ENCODE measurements at regions not wholly inside any gene's neighbourhood (a gene's known extent, or its start where the extent isn't known, plus 50 kb on each side); places are given as distances from the start of the nearest gene placed in this dataset.

GRCh38 chr2:198817536-198817935 lies 640.2 kb downstream of the SATB2 start:
- H3K9me3 Mint-ChIP-seq, result peaks cover 3% of the 10 kb centered on the region
- no peak for DNase-seq (ENCODE audit: low spot score in 2 of 2)
- no peaks in the 10 kb centered on the region for H3K4me1 Mint-ChIP-seq
- H3K27me3 Mint-ChIP-seq, result no peaks in the 10 kb centered on the region
- no peaks in the 10 kb centered on the region for H3K36me3 Mint-ChIP-seq
- no peak for ATAC-seq (ENCODE audit: low read depth)
- H3K4me3 Mint-ChIP-seq, result no peak overlapping the region
- no peak overlapping the region for H3K27ac Mint-ChIP-seq

GRCh38 chr2:198815626-198816025 lies 642.1 kb downstream of the SATB2 start:
- Mint-ChIP-seq H3K4me3 (no peak overlapping the region), H3K4me1 (no peaks in the 10 kb centered on the region), H3K27ac (no peak overlapping the region), H3K27me3 (no peaks in the 10 kb centered on the region), H3K36me3 (no peaks in the 10 kb centered on the region), H3K9me3 (no peaks in the 10 kb centered on the region)
- DNase-seq (ENCODE audit: low spot score in 2 of 2) (no peak), ATAC-seq (ENCODE audit: low read depth) (no peak)

- H3K27me3 Mint-ChIP-seq, result no peaks in the 10 kb centered on the region
These were observed 646.5 kb downstream of the SATB2 start for GRCh38 chr2:198811198-198811597.

GRCh38 chr2:198809976-198810375 lies 647.8 kb downstream of the SATB2 start:
- H3K4me1 Mint-ChIP-seq, result no peaks in the 10 kb centered on the region
- no peaks in the 10 kb centered on the region for H3K36me3 Mint-ChIP-seq
- no peak overlapping the region for H3K4me3 Mint-ChIP-seq
- ATAC-seq (ENCODE audit: low read depth) (no peak), DNase-seq (ENCODE audit: low spot score in 2 of 2) (no peak)
- no peaks in the 10 kb centered on the region for H3K27me3 Mint-ChIP-seq
- no peak overlapping the region for H3K27ac Mint-ChIP-seq
- no peaks in the 10 kb centered on the region for H3K9me3 Mint-ChIP-seq

More at GRCh38 chr2:198811198-198811597, 646.5 kb downstream of the SATB2 start:
- no peaks in the 10 kb centered on the region for H3K4me1 Mint-ChIP-seq
- no peaks in the 10 kb centered on the region for H3K9me3 Mint-ChIP-seq
- DNase-seq (ENCODE audit: low spot score in 2 of 2) (no peak), ATAC-seq (ENCODE audit: low read depth) (no peak)
- no peaks in the 10 kb centered on the region for H3K36me3 Mint-ChIP-seq
- H3K4me3 Mint-ChIP-seq, result no peak overlapping the region
- no peak overlapping the region for H3K27ac Mint-ChIP-seq

- H3K27ac Mint-ChIP-seq, result no peak overlapping the region
- DNase-seq (ENCODE audit: low spot score in 2 of 2) (no peak), ATAC-seq (ENCODE audit: low read depth) (no peak)
- no peaks in the 10 kb centered on the region for H3K9me3 Mint-ChIP-seq
- no peaks in the 10 kb centered on the region for H3K4me1 Mint-ChIP-seq
- no peaks in the 10 kb centered on the region for H3K27me3 Mint-ChIP-seq
- H3K4me3 Mint-ChIP-seq, result no peak overlapping the region
- no peaks in the 10 kb centered on the region for H3K36me3 Mint-ChIP-seq
These were observed 650.6 kb downstream of the SATB2 start for GRCh38 chr2:198807131-198807530.

GRCh38 chr2:198795419-198795818 lies 662.3 kb downstream of the SATB2 start:
- no peak for ATAC-seq (ENCODE audit: low read depth)
- Mint-ChIP-seq H3K4me1 (no peaks in the 10 kb centered on the region), H3K9me3 (no peaks in the 10 kb centered on the region), H3K27me3 (no peaks in the 10 kb centered on the region), H3K27ac (no peak overlapping the region), H3K4me3 (no peak overlapping the region), H3K36me3 (no peaks in the 10 kb centered on the region)
- DNase-seq (ENCODE audit: low spot score in 2 of 2), result no peak

GRCh38 chr2:198791623-198792022 lies 666.1 kb downstream of the SATB2 start:
- no peak overlapping the region for H3K27ac Mint-ChIP-seq
- no peaks in the 10 kb centered on the region for H3K9me3 Mint-ChIP-seq
- ATAC-seq (ENCODE audit: low read depth), result no peak
- no peaks in the 10 kb centered on the region for H3K27me3 Mint-ChIP-seq
- H3K36me3 Mint-ChIP-seq, result no peaks in the 10 kb centered on the region
- DNase-seq (ENCODE audit: low spot score in 2 of 2), result no peak
- no peak overlapping the region for H3K4me3 Mint-ChIP-seq
- H3K4me1 Mint-ChIP-seq, result no peaks in the 10 kb centered on the region

GRCh38 chr2:198788676-198789075 lies 669.1 kb downstream of the SATB2 start:
- H3K27ac Mint-ChIP-seq, result no peak overlapping the region
- no peak for ATAC-seq (ENCODE audit: low read depth)
- no peaks in the 10 kb centered on the region for H3K9me3 Mint-ChIP-seq
- no peaks in the 10 kb centered on the region for H3K4me1 Mint-ChIP-seq
- no peak for DNase-seq (ENCODE audit: low spot score in 2 of 2)
- H3K4me3 Mint-ChIP-seq, result no peak overlapping the region
- no peaks in the 10 kb centered on the region for H3K36me3 Mint-ChIP-seq
- no peaks in the 10 kb centered on the region for H3K27me3 Mint-ChIP-seq

GRCh38 chr2:198782734-198783133 lies 675.0 kb downstream of the SATB2 start:
- ATAC-seq (ENCODE audit: low read depth), result no peak
- Mint-ChIP-seq H3K4me3 (no peak overlapping the region), H3K4me1 (no peaks in the 10 kb centered on the region), H3K27me3 (no peaks in the 10 kb centered on the region), H3K27ac (no peak overlapping the region), H3K9me3 (peaks cover 5% of the 10 kb centered on the region), H3K36me3 (no peaks in the 10 kb centered on the region)
- no peak for DNase-seq (ENCODE audit: low spot score in 2 of 2)

GRCh38 chr2:198776616-198777406 lies 680.9 kb downstream of the SATB2 start:
- Mint-ChIP-seq H3K36me3 (no peaks in the 10 kb centered on the region), H3K27me3 (no peaks in the 10 kb centered on the region), H3K4me3 (no peak overlapping the region), H3K4me1 (no peaks in the 10 kb centered on the region), H3K9me3 (peaks cover 2% of the 10 kb centered on the region), H3K27ac (no peak overlapping the region)
- no peak for ATAC-seq (ENCODE audit: low read depth)
- DNase-seq (ENCODE audit: low spot score in 2 of 2), result no peak

GRCh38 chr2:198775737-198776136 lies 682.0 kb downstream of the SATB2 start:
- H3K36me3 Mint-ChIP-seq, result no peaks in the 10 kb centered on the region
- no peak overlapping the region for H3K4me3 Mint-ChIP-seq
- no peak for ATAC-seq (ENCODE audit: low read depth)
- no peaks in the 10 kb centered on the region for H3K9me3 Mint-ChIP-seq
- H3K27ac Mint-ChIP-seq, result no peak overlapping the region
- no peaks in the 10 kb centered on the region for H3K4me1 Mint-ChIP-seq
- no peak for DNase-seq (ENCODE audit: low spot score in 2 of 2)
- H3K27me3 Mint-ChIP-seq, result no peaks in the 10 kb centered on the region

GRCh38 chr2:198774576-198774975 lies 683.2 kb downstream of the SATB2 start:
- Mint-ChIP-seq H3K27me3 (no peaks in the 10 kb centered on the region), H3K4me1 (no peaks in the 10 kb centered on the region), H3K27ac (no peak overlapping the region), H3K9me3 (no peaks in the 10 kb centered on the region), H3K4me3 (no peak overlapping the region), H3K36me3 (no peaks in the 10 kb centered on the region)
- no peak for DNase-seq (ENCODE audit: low spot score in 2 of 2)
- no peak for ATAC-seq (ENCODE audit: low read depth)

- Mint-ChIP-seq H3K4me1 (no peaks in the 10 kb centered on the region), H3K36me3 (no peaks in the 10 kb centered on the region), H3K27ac (no peak overlapping the region), H3K4me3 (no peak overlapping the region), H3K9me3 (peaks cover 1% of the 10 kb centered on the region), H3K27me3 (no peaks in the 10 kb centered on the region)
- ATAC-seq (ENCODE audit: low read depth), result no peak
- no peak for DNase-seq (ENCODE audit: low spot score in 2 of 2)
These were observed 690.0 kb downstream of the SATB2 start for GRCh38 chr2:198767694-198768093.

- Mint-ChIP-seq H3K4me1 (no peaks in the 10 kb centered on the region), H3K27me3 (no peaks in the 10 kb centered on the region), H3K4me3 (no peak overlapping the region), H3K9me3 (peaks cover 1% of the 10 kb centered on the region), H3K27ac (no peak overlapping the region), H3K36me3 (no peaks in the 10 kb centered on the region)
- ATAC-seq (ENCODE audit: low read depth), result no peak
- no peak for DNase-seq (ENCODE audit: low spot score in 2 of 2)
These were observed 693.9 kb downstream of the SATB2 start for GRCh38 chr2:198763793-198764192.

- Mint-ChIP-seq H3K27me3 (no peaks in the 10 kb centered on the region), H3K27ac (no peak overlapping the region), H3K36me3 (no peaks in the 10 kb centered on the region), H3K4me1 (no peaks in the 10 kb centered on the region), H3K9me3 (peaks cover 1% of the 10 kb centered on the region), H3K4me3 (no peak overlapping the region)
- ATAC-seq (ENCODE audit: low read depth) (no peak), DNase-seq (ENCODE audit: low spot score in 2 of 2) (no peak)
These were observed 695.3 kb downstream of the SATB2 start for GRCh38 chr2:198762441-198762840.

Data from memory B cell (primary cell).